K562 (cell line): ENCODE measurements at regions not wholly inside any gene's neighbourhood (a gene's known extent, or its start where the extent isn't known, plus 50 kb on each side); places are given as distances from the start of the nearest gene placed in this dataset.

Experiments used
- ATAC-seq: fragments of 200-7000 bp; cut with Tn5 transposase; 3 replicates; pipeline ENCODE4 v1.9.1; 2020; ENCODE audit warnings: moderate library complexity
- BruUV-seq: library from RNA; stranded (reverse); fragments of 400-500 nt; replicated peaks from 2 replicates; lab custom pipeline; 2021; lab: Mats Ljungman, UMichigan
- CTCF ChIA-PET: fragments of 300-600 bp; formaldehyde crosslinking; extraction: SDS; loops from one replicate; lab custom pipeline; 2021; ENCODE audit warnings: low intra/inter-chr PET ratio; lab: Yijun Ruan, JAX
- POLR2A ChIA-PET: fragments of 300-600, 350-650 bp; sonication (Branson Sonifier 250); formaldehyde crosslinking; extraction: SDS; loops from one replicate; lab custom pipeline; 2021; ENCODE audit warnings: antibody characterized with exemption, inconsistent platforms; lab: Yijun Ruan, JAX
- DNase-seq, 4 experiments: peaks; one replicate each; pipeline versions ENCODE4 v3.0.0 to v3.0.0-alpha.2; 2011 to 2018; ENCODE audit warnings: low spot score in 3 of 4, mixed read lengths in 3 of 4; ENCODE audit errors: extremely low read depth in 1 of 4
- FAIRE-seq: peaks from 2 replicates; lab custom pipeline; 2011; peaks lifted over from hg19 to GRCh38; lab: Jason Lieb, UNC
- H2AFZ ChIP-seq: 2 replicates; pipeline ENCODE4 v1.6.0; 2011; ENCODE audit warnings: low read depth, low read length, control low read depth, inconsistent platforms
- H3K27ac ChIP-seq: fragments of 200-600 bp; 3 replicates; pipeline ENCODE4 v1.8.0; 2011; ENCODE audit warnings: low read depth, mild to moderate bottlenecking, control low read depth, inconsistent platforms, low read length, moderate library complexity, mixed read lengths; ENCODE audit errors: extremely low read depth
- H3K27me3 ChIP-seq, 2 experiments: fragments of 300-600 bp in 1 of 2; 2 replicates in 1 of 2; 3 replicates in 1 of 2; pipeline versions ENCODE4 v1.6.0 to v1.8.0; 2011; ENCODE audit warnings: inconsistent platforms in 2 of 2, low read length in 2 of 2, mild to moderate bottlenecking in 1 of 2, mixed read lengths in 1 of 2, moderate library complexity in 1 of 2; ENCODE audit not compliant: control insufficient read depth in 2 of 2, insufficient read depth in 2 of 2
- H3K36me3 ChIP-seq: fragments of 300-600 bp; 3 replicates; pipeline ENCODE4 v1.8.0; 2011; ENCODE audit warnings: mild to moderate bottlenecking, low read length, inconsistent platforms; ENCODE audit not compliant: control insufficient read depth, insufficient read depth
- H3K4me1 ChIP-seq, 2 experiments: fragments of 200-600 bp in 1 of 2; replicated peaks in 1 of 2; 2 replicates in 1 of 2; 3 replicates in 1 of 2; pipeline versions ENCODE4 v1.5.1 to v1.8.0; 2011; ENCODE audit warnings: inconsistent platforms in 2 of 2, low read length in 2 of 2, mild to moderate bottlenecking in 1 of 2, mixed read lengths in 1 of 2, moderate library complexity in 1 of 2; ENCODE audit not compliant: control insufficient read depth in 2 of 2, insufficient read depth in 2 of 2
- H3K4me2 ChIP-seq: 2 replicates; pipeline ENCODE4 v1.6.1; 2011; ENCODE audit warnings: low read length, control low read depth, inconsistent platforms, mixed read lengths; ENCODE audit not compliant: insufficient read depth
- H3K4me3 ChIP-seq: fragments of 200-600 bp; sonication (generic), shearing (Covaris generic); 2 replicates; pipeline ENCODE4 v1.5.1; 2016; ENCODE audit warnings: control low read depth, inconsistent platforms
- H3K79me2 ChIP-seq: fragments of 200-600 bp; 3 replicates; pipeline ENCODE4 v1.8.0; 2011; ENCODE audit warnings: low read length, inconsistent platforms; ENCODE audit not compliant: control insufficient read depth, insufficient read depth
- H3K9ac ChIP-seq, 2 experiments: 2 replicates each; pipeline versions ENCODE4 v1.6.0 to v1.6.1; 2011; ENCODE audit warnings: low read depth in 2 of 2, low read length in 2 of 2, control low read depth in 1 of 2, inconsistent platforms in 1 of 2, mild to moderate bottlenecking in 1 of 2, mixed read lengths in 1 of 2; ENCODE audit not compliant: insufficient read depth in 1 of 2
- H3K9me1 ChIP-seq: one replicate; pipeline ENCODE4 v1.6.0; 2011; ENCODE audit warnings: inconsistent platforms, mild to moderate bottlenecking, low read length, moderate library complexity; ENCODE audit not compliant: control insufficient read depth, insufficient read depth
- H3K9me3 ChIP-seq: replicated peaks from 2 replicates; pipeline ENCODE4 v1.5.1; 2011; ENCODE audit warnings: low read depth, low read length, inconsistent platforms; ENCODE audit not compliant: control insufficient read depth, insufficient read depth
- H4K20me1 ChIP-seq: replicated peaks from 2 replicates; pipeline ENCODE4 v1.6.1; 2011; ENCODE audit warnings: low read length, inconsistent platforms, mixed read lengths; ENCODE audit not compliant: control insufficient read depth, insufficient read depth
- BRD4 ChIP-seq: fragments of 200-600 bp; sonication (generic); IDR thresholded peaks from 2 replicates; pipeline ENCODE4 v1.6.1; 2017; ENCODE audit warnings: inconsistent platforms
- CEBPB ChIP-seq: fragments of 450-650 bp; IDR thresholded peaks from 2 replicates; pipeline ENCODE4 v1.6.1; 2016; ENCODE audit warnings: missing genetic modification characterization, missing compliant biosample characterization
- E2F3 ChIP-seq: fragments of 250-450 bp; sonication (Bioruptor Pico); IDR thresholded peaks from 2 replicates; pipeline ENCODE4 v1.4.0; 2020; ENCODE audit warnings: mild to moderate bottlenecking
- E2F4 ChIP-seq: sonication (generic); formaldehyde crosslinking; IDR thresholded peaks from 2 replicates; pipeline ENCODE4 v1.8.0; 2022; ENCODE audit warnings: mild to moderate bottlenecking, low read depth, missing genetic modification reagents
- FOXJ2 ChIP-seq: fragments of 200-800 bp; sonication (Bioruptor generic); IDR thresholded peaks from 2 replicates; pipeline ENCODE4 v1.6.1; 2016; ENCODE audit warnings: missing genetic modification characterization, missing compliant biosample characterization
- LARP7 ChIP-seq: fragments of 450-650 bp; IDR thresholded peaks from 2 replicates; pipeline ENCODE4 v1.6.1; 2016
- MLLT1 ChIP-seq, 2 experiments: fragments of 450-650 bp; IDR thresholded peaks; 2 replicates each; pipeline ENCODE4 v1.6.1; 2016
- SP2 ChIP-seq: IDR thresholded peaks from 2 replicates; pipeline ENCODE4 v1.6.1; 2011; ENCODE audit warnings: mild to moderate bottlenecking, low read depth, low read length, moderate library complexity; ENCODE audit not compliant: poor library complexity, severe bottlenecking; ENCODE audit errors: extremely low read depth
- TEAD4 ChIP-seq, 2 experiments: sonication (generic) in 1 of 2; formaldehyde crosslinking in 1 of 2; IDR thresholded peaks; 2 replicates each; pipeline versions ENCODE4 v1.6.1 to v1.8.0; 2012 to 2022; ENCODE audit warnings: borderline replicate concordance in 1 of 2, inconsistent platforms in 1 of 2, low read length in 1 of 2, mild to moderate bottlenecking in 1 of 2, missing genetic modification reagents in 1 of 2
- TSHZ1 ChIP-seq: fragments of 250-450 bp; sonication (Bioruptor Pico); IDR thresholded peaks from 2 replicates; pipeline ENCODE4 v1.4.0; 2020; ENCODE audit warnings: mild to moderate bottlenecking, moderate library complexity
- ZFP91 ChIP-seq: sonication (generic); formaldehyde crosslinking; IDR thresholded peaks from 2 replicates; pipeline ENCODE4 v1.8.0; 2022; ENCODE audit warnings: mild to moderate bottlenecking, missing genetic modification reagents
- ZNF174 ChIP-seq: fragments of 250-450 bp; sonication (Bioruptor Pico); IDR thresholded peaks from 2 replicates; pipeline ENCODE4 v1.4.0; 2020; ENCODE audit warnings: mild to moderate bottlenecking
- ZNF561 ChIP-seq: fragments of 450-650 bp; formaldehyde crosslinking; conservative IDR thresholded peaks from 2 replicates; pipeline ENCODE4 v1.4.0; 2020; ENCODE audit warnings: mild to moderate bottlenecking, moderate library complexity
- ZNF785 ChIP-seq: fragments of 250-450 bp; sonication (Bioruptor Pico); IDR thresholded peaks from 2 replicates; pipeline ENCODE4 v1.4.0; 2020; ENCODE audit warnings: mild to moderate bottlenecking
- WGBS: fragments of 100-300 bp; shearing (Covaris generic); methylation state at CpG from one replicate; pipeline ENCODE4 v1.1.6; 2016; ENCODE audit warnings: low coverage, mixed read lengths; ENCODE audit not compliant: insufficient coverage; ENCODE audit errors: missing lambda C conversion rate; 5-methylcytosine and 5-hydroxymethylcytosine counted together
- in situ Hi-C: fragments of 300-500 bp; cut with MboI; formaldehyde crosslinking; loops from 4 replicates; pipeline ENCODE4 v1.15.0; 2018; ENCODE audit warnings: inconsistent platforms, mixed read lengths
- intact Hi-C: fragments of 100-400 bp; cut with micrococcal nuclease; formaldehyde crosslinking; loops from 2 replicates; pipeline ENCODE4 v1.14.2; 2022

- no peak overlapping the region for H3K4me3 ChIP-seq
- H2AFZ ChIP-seq = no peak overlapping the region
- intact Hi-C loops = no loop called here
- H3K9me3 ChIP-seq = no peaks in the 10 kb centered on the region
- no peaks in the 10 kb centered on the region for H3K27me3 ChIP-seq
- ChIA-PET CTCF (no interaction called here), POLR2A (no interaction called here)
- H4K20me1 ChIP-seq = no peaks in the 10 kb centered on the region
- ATAC-seq (no peak), FAIRE-seq (no peak), DNase-seq (no peak)
- no peaks in the 10 kb centered on the region for H3K4me1 ChIP-seq
- H3K36me3 ChIP-seq = no peaks in the 10 kb centered on the region
- H3K9ac ChIP-seq = no peak overlapping the region
- no peaks in the 10 kb centered on the region for H3K79me2 ChIP-seq
- no peaks in the 10 kb centered on the region for H3K9me1 ChIP-seq
- BruUV-seq = no TSS peak
- in situ Hi-C loops = no loop called here
- no peak for TF ChIP-seq TEAD4 (IDR thresholded peaks at IDR 0.05; ENCODE audit: low read length)
- TF ChIP-seq TEAD4 (CRISPR knock-in tag; IDR thresholded peaks at IDR 0.05; ENCODE audit: borderline replicate concordance) = no peak
- no peak for TF ChIP-seq E2F3 (CRISPR knock-in tag)
- no peak for TF ChIP-seq TSHZ1 (CRISPR knock-in tag)
- TF ChIP-seq ZNF174 (CRISPR knock-in tag) = no peak
- TF ChIP-seq LARP7 = no peak
- no peak for TF ChIP-seq ZNF785 (CRISPR knock-in tag)
- no peak for TF ChIP-seq SP2
- TF ChIP-seq BRD4 = no peak
- TF ChIP-seq MLLT1 (IDR thresholded peaks at IDR 0.05) = no peak
- TF ChIP-seq FOXJ2 = no peak
- TF ChIP-seq ZNF561 (CRISPR knock-in tag) = no peak
- no peak for TF ChIP-seq E2F4
- TF ChIP-seq ZFP91 (CRISPR knock-in tag) = no peak
- no peak for TF ChIP-seq CEBPB (tag)
- H3K27ac ChIP-seq = no peak overlapping the region
- 0% methylated on average over 1 of the region's 1 CpG for WGBS
- H3K4me2 ChIP-seq = no peak overlapping the region
Observed at GRCh38 chr14:87050421-87050820, 942.6 kb downstream of the GALC start.
